HG03575 (cell line): ENCODE measurements at regions not wholly inside any gene's neighbourhood (a gene's known extent, or its start where the extent isn't known, plus 50 kb on each side); places are given as distances from the start of the nearest gene placed in this dataset.
"Not testable (repeated sequence)": the region's sequence is repeated elsewhere in the genome, so short reads cannot be mapped to it uniquely, and the experiment has no call there.

ENCODE experiments used
- ATAC-seq: cut with Tn5 transposase; IDR thresholded peaks from one replicate; pipeline ENCODE4 v1.9.1; 2021; ENCODE audit not compliant: unreplicated experiment, insufficient number of reproducible peaks, low FRiP score; ENCODE audit errors: extremely low read depth

- no peak for ATAC-seq
Measured at GRCh38 chr9:78940121-78940855, 631.5 kb upstream of the TLE4 start.

GRCh38 chr9:78954286-78954685 is 617.5 kb upstream of the TLE4 start:
- no peak for ATAC-seq

- ATAC-seq = no peak
Measured at GRCh38 chr9:78958892-78959291, 612.9 kb upstream of the TLE4 start.

GRCh38 chr9:78962156-78962555 is 609.6 kb upstream of the TLE4 start:
- ATAC-seq = no peak

GRCh38 chr9:78963911-78964310 is 607.9 kb upstream of the TLE4 start:
- ATAC-seq = no peak

- no peak for ATAC-seq
Measured at GRCh38 chr9:78967596-78968217, 604.1 kb upstream of the TLE4 start.

GRCh38 chr9:78970375-78970774 is 601.4 kb upstream of the TLE4 start:
- no peak for ATAC-seq

GRCh38 chr9:78971540-78971939 is 600.2 kb upstream of the TLE4 start:
- no peak for ATAC-seq

GRCh38 chr9:78972303-78972999 is 599.3 kb upstream of the TLE4 start:
- no peak for ATAC-seq

GRCh38 chr9:78973907-78974306 is 597.9 kb upstream of the TLE4 start:
- no peak for ATAC-seq

- ATAC-seq = no peak
Measured at GRCh38 chr9:78982849-78983248, 588.9 kb upstream of the TLE4 start.

- no peak for ATAC-seq
Measured at GRCh38 chr9:78985084-78985738, 586.6 kb upstream of the TLE4 start.

- ATAC-seq = no peak
Measured at GRCh38 chr9:78986446-78986845, 585.3 kb upstream of the TLE4 start.

GRCh38 chr9:78989031-78989658 is 582.6 kb upstream of the TLE4 start:
- no peak for ATAC-seq

GRCh38 chr9:78994471-78994870 is 577.3 kb upstream of the TLE4 start:
- ATAC-seq = no peak

- not testable (repeated sequence) for ATAC-seq
Measured at GRCh38 chr9:78994974-78995373, 576.8 kb upstream of the TLE4 start.

GRCh38 chr9:78997296-78997695 is 574.5 kb upstream of the TLE4 start:
- ATAC-seq = no peak

- ATAC-seq = no peak
Measured at GRCh38 chr9:79000230-79001002, 571.3 kb upstream of the TLE4 start.

- ATAC-seq = no peak
Measured at GRCh38 chr9:79001012-79001411, 570.8 kb upstream of the TLE4 start.
